ENCODE measurements at regions not wholly inside any gene's neighbourhood (a gene's known extent, or its start where the extent isn't known, plus 50 kb on each side); places are given as distances from the start of the nearest gene placed in this dataset.

GRCh38 chr1:218835609-218836008, 338.1 kb upstream of the LYPLAL1 start:
- ATAC-seq = no peak
- no peak for TF ChIP-seq CTCF (IDR thresholded peaks at IDR 0.05)
- no peak overlapping the region for H3K27ac ChIP-seq

GRCh38 chr1:218836264-218836663, 337.4 kb upstream of the LYPLAL1 start:
- Histone ChIP-seq H3K27me3 (ENCODE audit: low read depth) (no peaks in the 10 kb centered on the region), H3K9me3 (no peaks in the 10 kb centered on the region), H3K27ac (no peak overlapping the region), H3K4me1 (no peaks in the 10 kb centered on the region), H3K36me3 (no peaks in the 10 kb centered on the region), H3K4me3 (no peak overlapping the region)
- intact Hi-C loops (cut with DNase I) = no loop called here
- DNase-seq (no peak), ATAC-seq (no peak)
- no peak for TF ChIP-seq CTCF (IDR thresholded peaks at IDR 0.05)

More at GRCh38 chr1:218835609-218836008, 338.1 kb upstream of the LYPLAL1 start:
- no peak overlapping the region for H3K4me3 ChIP-seq
- H3K36me3 ChIP-seq = no peaks in the 10 kb centered on the region
- H3K4me1 ChIP-seq = no peaks in the 10 kb centered on the region
- no peaks in the 10 kb centered on the region for H3K9me3 ChIP-seq
- no peak for DNase-seq
- H3K27me3 ChIP-seq (ENCODE audit: low read depth) = no peaks in the 10 kb centered on the region
- intact Hi-C loops (cut with DNase I) = no loop called here

GRCh38 chr1:218837051-218837450, 336.6 kb upstream of the LYPLAL1 start:
- no peak for DNase-seq
- no peaks in the 10 kb centered on the region for H3K9me3 ChIP-seq
- ATAC-seq = no peak
- intact Hi-C loops (cut with DNase I) = no loop called here
- TF ChIP-seq CTCF (IDR thresholded peaks at IDR 0.05) = no peak
- no peaks in the 10 kb centered on the region for H3K4me1 ChIP-seq
- no peaks in the 10 kb centered on the region for H3K27me3 ChIP-seq (ENCODE audit: low read depth)
- H3K36me3 ChIP-seq = no peaks in the 10 kb centered on the region
- H3K4me3 ChIP-seq = no peak overlapping the region
- H3K27ac ChIP-seq = no peak overlapping the region

- ATAC-seq (no peak), DNase-seq (no peak)
- intact Hi-C loops (cut with DNase I) = no loop called here
- H3K36me3 ChIP-seq = no peaks in the 10 kb centered on the region
- H3K27me3 ChIP-seq (ENCODE audit: low read depth) = no peaks in the 10 kb centered on the region
- no peak for TF ChIP-seq CTCF (IDR thresholded peaks at IDR 0.05)
- no peak overlapping the region for H3K4me3 ChIP-seq
- H3K27ac ChIP-seq = no peak overlapping the region
- peaks cover 9% of the 10 kb centered on the region for H3K4me1 ChIP-seq
- no peaks in the 10 kb centered on the region for H3K9me3 ChIP-seq
These were observed 328.1 kb upstream of the LYPLAL1 start for GRCh38 chr1:218845589-218845988.

- TF ChIP-seq CTCF (IDR thresholded peaks at IDR 0.05) = no peak
- intact Hi-C loops (cut with DNase I) = no loop called here
- no peaks in the 10 kb centered on the region for H3K36me3 ChIP-seq
- ATAC-seq (no peak), DNase-seq (no peak)
- H3K27me3 ChIP-seq (ENCODE audit: low read depth) = no peaks in the 10 kb centered on the region
- H3K4me1 ChIP-seq = peaks cover 9% of the 10 kb centered on the region
- H3K4me3 ChIP-seq = no peak overlapping the region
- H3K27ac ChIP-seq = no peak overlapping the region
- H3K9me3 ChIP-seq = no peaks in the 10 kb centered on the region
These were observed 327.5 kb upstream of the LYPLAL1 start for GRCh38 chr1:218846181-218846580.

Measured in lower lobe of right lung (tissue), 2 donors.